ENCODE measurements at regions not wholly inside any gene's neighbourhood (a gene's known extent, or its start where the extent isn't known, plus 50 kb on each side); places are given as distances from the start of the nearest gene placed in this dataset.

DNA sequence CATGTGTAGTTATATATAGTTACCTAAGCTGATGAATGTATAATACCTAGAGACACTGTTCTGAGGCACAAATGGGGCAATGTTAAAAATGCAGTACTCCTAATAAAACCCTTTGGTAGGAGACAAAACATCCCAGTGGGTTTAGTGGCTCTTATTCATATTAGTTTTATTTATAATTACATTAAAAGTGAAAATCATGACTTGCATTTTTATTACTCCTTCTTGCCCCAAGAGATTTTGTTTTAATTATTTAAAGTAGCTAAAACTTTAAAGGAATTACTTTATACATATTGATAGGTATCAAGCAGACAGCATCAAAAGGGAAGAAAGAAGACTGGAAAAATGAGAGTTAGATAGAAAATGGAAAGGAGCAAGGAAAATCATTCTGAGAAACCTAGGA is 688.6 kb downstream of the GALC start:
- no peaks in the 10 kb centered on the region for H3K4me1 Mint-ChIP-seq (ENCODE audit: low read depth)
- no peak overlapping the region for H3K4me3 Mint-ChIP-seq
- H3K36me3 Mint-ChIP-seq = no peaks in the 10 kb centered on the region
- no peak overlapping the region for H3K27ac Mint-ChIP-seq
- no peaks in the 10 kb centered on the region for H3K27me3 Mint-ChIP-seq
- DNase-seq = no peak
- POLR2A ChIA-PET = no interaction called here
- intact Hi-C loops (cut with micrococcal nuclease) = no loop called here
- CTCF ChIA-PET = no interaction called here
- H3K9me3 Mint-ChIP-seq = peaks cover 4% of the 10 kb centered on the region

DNA sequence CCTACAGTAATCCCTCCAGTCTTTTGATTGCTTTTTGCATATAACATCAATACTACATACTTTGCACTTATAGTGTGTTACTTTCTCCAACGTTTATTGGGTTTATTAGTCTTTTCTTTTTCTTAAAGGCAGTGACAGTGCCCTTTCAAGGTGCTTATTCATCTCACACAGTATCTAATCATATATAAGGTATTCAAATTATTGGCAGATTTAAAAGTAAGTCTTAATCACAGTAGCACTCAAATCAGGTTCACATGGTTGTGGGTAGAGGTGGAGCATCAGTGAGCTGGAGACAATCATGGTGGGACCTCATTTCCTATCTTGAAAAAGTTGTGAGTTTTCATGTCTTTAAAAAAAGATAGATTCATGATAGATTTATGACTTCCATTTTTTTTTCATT is 706.2 kb downstream of the GALC start:
- H3K36me3 Mint-ChIP-seq = no peaks in the 10 kb centered on the region
- H3K9me3 Mint-ChIP-seq = peaks cover 10% of the 10 kb centered on the region
- CTCF ChIA-PET = interaction anchor here (0.7 kb wide), 1 partner anchor 1878 kb away, joined by 4 read pairs; no protein-coding TSS in a partner anchor
- H3K4me1 Mint-ChIP-seq (ENCODE audit: low read depth) = no peaks in the 10 kb centered on the region
- no peak overlapping the region for H3K4me3 Mint-ChIP-seq
- DNase-seq = no peak
- intact Hi-C loops (cut with micrococcal nuclease) = no loop called here
- H3K27ac Mint-ChIP-seq = no peak overlapping the region
- POLR2A ChIA-PET = no interaction called here
- no peaks in the 10 kb centered on the region for H3K27me3 Mint-ChIP-seq

DNA sequence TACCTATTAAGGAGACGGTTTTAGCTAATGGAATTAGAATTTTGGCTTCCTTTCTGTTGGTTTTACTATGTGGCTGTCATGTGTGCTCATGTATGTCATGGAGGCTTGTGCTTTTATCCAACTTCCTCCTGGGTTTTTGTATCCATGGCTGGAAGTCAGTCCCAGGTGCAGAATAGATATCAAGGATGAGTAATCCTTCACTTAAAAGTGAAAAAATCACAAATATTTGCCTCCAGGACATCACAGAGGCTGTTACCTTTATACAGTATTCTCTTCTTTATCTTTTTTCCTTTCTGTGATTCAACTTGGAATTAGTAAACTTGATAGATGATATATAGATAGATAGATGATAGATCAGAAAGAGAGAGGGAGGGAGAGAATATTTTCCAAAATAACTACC is 706.8 kb downstream of the GALC start:
- DNase-seq = no peak
- H3K9me3 Mint-ChIP-seq = peaks cover 10% of the 10 kb centered on the region
- no peaks in the 10 kb centered on the region for H3K27me3 Mint-ChIP-seq
- no peak overlapping the region for H3K27ac Mint-ChIP-seq
- no peaks in the 10 kb centered on the region for H3K4me1 Mint-ChIP-seq (ENCODE audit: low read depth)
- H3K4me3 Mint-ChIP-seq = no peak overlapping the region
- intact Hi-C loops (cut with micrococcal nuclease) = no loop called here
- no peaks in the 10 kb centered on the region for H3K36me3 Mint-ChIP-seq
- CTCF ChIA-PET = no interaction called here
- POLR2A ChIA-PET = no interaction called here

DNA sequence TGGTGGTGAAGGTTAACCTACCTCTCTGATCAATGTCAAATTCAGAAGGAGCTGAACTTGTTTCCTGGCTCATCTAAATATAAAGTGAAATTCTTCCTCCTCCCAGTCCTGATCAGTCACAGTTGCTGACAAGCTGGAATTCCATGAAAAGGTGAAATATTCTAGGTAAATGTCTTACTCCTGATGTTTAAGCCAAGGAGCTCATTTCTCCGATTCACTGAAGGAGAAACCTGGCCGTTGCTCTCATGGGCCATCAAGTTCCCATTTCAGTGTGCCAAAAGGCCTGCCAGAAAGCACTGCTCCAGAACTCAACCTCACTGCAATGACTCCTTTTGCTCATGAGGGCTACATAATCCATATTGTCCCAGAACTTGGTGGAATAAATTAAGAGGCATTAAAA is 707.5 kb downstream of the GALC start:
- no peaks in the 10 kb centered on the region for H3K4me1 Mint-ChIP-seq (ENCODE audit: low read depth)
- no peaks in the 10 kb centered on the region for H3K27me3 Mint-ChIP-seq
- H3K36me3 Mint-ChIP-seq = no peaks in the 10 kb centered on the region
- H3K27ac Mint-ChIP-seq = no peak overlapping the region
- intact Hi-C loops (cut with micrococcal nuclease) = no loop called here
- CTCF ChIA-PET = no interaction called here
- H3K9me3 Mint-ChIP-seq = peaks cover 6% of the 10 kb centered on the region
- no peak overlapping the region for H3K4me3 Mint-ChIP-seq
- DNase-seq = no peak
- POLR2A ChIA-PET = no interaction called here

DNA sequence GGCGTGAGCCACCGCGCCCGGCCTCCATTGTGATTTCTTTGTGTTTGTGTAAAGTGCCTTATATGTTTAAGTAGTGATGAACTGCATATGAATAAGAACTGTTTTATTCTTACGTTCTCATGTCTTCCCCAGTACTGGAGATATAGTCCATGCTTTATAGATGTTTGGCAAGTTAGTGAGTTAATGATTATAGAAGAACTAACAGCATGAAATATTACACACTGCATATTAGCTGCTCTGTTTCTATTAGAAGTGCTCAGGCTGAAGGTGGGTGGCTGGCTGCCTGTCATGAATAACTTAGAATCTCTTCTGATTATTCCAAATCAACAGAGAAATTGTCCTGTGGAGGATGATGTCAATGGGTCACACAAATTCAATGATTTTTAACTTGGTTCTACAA is 709.4 kb downstream of the GALC start:
- H3K36me3 Mint-ChIP-seq = no peaks in the 10 kb centered on the region
- H3K4me3 Mint-ChIP-seq = no peak overlapping the region
- no peaks in the 10 kb centered on the region for H3K4me1 Mint-ChIP-seq (ENCODE audit: low read depth)
- POLR2A ChIA-PET = interaction anchor here (0.5 kb wide), 1 partner anchor 327 kb away, joined by 4 read pairs; no protein-coding TSS in a partner anchor
- no peaks in the 10 kb centered on the region for H3K27me3 Mint-ChIP-seq
- H3K27ac Mint-ChIP-seq = no peak overlapping the region
- intact Hi-C loops (cut with micrococcal nuclease) = no loop called here
- peaks cover 6% of the 10 kb centered on the region for H3K9me3 Mint-ChIP-seq
- no peak for DNase-seq
- CTCF ChIA-PET = no interaction called here

DNA sequence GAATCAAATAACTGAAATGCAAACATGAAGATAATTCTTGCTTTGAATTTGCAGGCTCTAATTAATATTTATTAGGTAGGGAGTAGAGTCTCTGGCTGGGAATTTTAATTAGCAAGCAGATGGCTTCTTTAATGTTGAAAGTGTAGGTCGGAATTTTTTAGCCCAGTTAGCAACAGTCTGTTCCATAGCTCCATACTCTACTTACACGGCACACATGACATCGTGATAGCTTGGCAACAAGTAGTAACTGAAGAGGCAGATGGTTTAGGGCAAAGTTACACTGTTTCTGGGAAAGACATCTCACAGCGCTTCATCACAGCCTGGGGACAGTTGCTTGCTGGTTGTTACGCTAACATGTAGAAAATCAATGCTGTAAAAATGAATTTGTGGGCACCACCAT is 710.7 kb downstream of the GALC start:
- no peak for DNase-seq
- Mint-ChIP-seq H3K27me3 (no peaks in the 10 kb centered on the region), H3K4me3 (no peak overlapping the region), H3K36me3 (no peaks in the 10 kb centered on the region), H3K4me1 (ENCODE audit: low read depth) (no peaks in the 10 kb centered on the region), H3K27ac (no peak overlapping the region), H3K9me3 (peaks cover 6% of the 10 kb centered on the region)
- ChIA-PET POLR2A (no interaction called here), CTCF (no interaction called here)
- intact Hi-C loops (cut with micrococcal nuclease) = no loop called here

DNA sequence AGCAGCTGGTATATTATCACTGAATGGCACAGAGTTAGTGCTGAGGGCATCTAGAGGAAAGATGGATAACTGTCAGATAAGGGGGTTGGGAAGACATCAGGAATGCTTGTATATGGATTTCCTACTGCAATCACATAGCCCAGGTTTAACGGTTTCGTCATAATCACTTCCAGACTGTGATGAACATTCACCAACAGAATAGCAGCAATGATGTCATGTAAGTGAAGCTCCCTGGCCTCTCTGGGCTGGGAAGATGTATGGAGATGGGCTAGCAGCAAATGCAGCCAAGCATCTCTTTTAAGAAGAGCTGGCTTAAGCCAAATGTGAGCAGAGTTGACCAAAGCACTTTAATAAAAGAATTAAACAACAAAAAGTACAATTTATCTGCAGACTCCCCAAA is 714.6 kb downstream of the GALC start:
- CTCF ChIA-PET = no interaction called here
- peaks cover 12% of the 10 kb centered on the region for H3K9me3 Mint-ChIP-seq
- DNase-seq = no peak
- H3K4me3 Mint-ChIP-seq = no peak overlapping the region
- intact Hi-C loops (cut with micrococcal nuclease) = no loop called here
- no peak overlapping the region for H3K27ac Mint-ChIP-seq
- POLR2A ChIA-PET = no interaction called here
- no peaks in the 10 kb centered on the region for H3K4me1 Mint-ChIP-seq (ENCODE audit: low read depth)
- no peaks in the 10 kb centered on the region for H3K36me3 Mint-ChIP-seq
- no peaks in the 10 kb centered on the region for H3K27me3 Mint-ChIP-seq

DNA sequence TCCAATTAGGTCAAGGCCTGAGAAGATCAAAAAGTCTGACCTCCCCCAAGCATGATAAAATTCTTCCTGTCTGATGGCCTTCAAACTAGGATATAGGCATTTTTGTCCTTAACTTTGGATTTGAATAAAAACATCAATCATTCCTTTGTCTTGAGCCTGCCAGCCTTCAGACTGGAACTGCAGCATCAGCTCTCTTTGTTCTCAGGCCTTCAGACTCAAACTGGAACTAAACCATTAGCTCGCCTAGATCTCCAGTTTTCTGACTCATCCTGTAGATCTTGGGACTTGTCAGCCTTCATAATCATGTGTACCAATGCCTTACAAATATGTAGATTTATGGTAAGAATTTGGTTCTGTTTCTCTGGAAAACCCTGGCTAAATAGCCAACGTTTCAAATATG is 721.7 kb downstream of the GALC start:
- DNase-seq = no peak
- H3K4me1 Mint-ChIP-seq (ENCODE audit: low read depth) = no peaks in the 10 kb centered on the region
- no peaks in the 10 kb centered on the region for H3K27me3 Mint-ChIP-seq
- H3K36me3 Mint-ChIP-seq = no peaks in the 10 kb centered on the region
- ChIA-PET CTCF (no interaction called here), POLR2A (no interaction called here)
- H3K9me3 Mint-ChIP-seq = peaks cover 24% of the 10 kb centered on the region
- H3K27ac Mint-ChIP-seq = no peak overlapping the region
- H3K4me3 Mint-ChIP-seq = no peak overlapping the region
- intact Hi-C loops (cut with micrococcal nuclease) = no loop called here

DNA sequence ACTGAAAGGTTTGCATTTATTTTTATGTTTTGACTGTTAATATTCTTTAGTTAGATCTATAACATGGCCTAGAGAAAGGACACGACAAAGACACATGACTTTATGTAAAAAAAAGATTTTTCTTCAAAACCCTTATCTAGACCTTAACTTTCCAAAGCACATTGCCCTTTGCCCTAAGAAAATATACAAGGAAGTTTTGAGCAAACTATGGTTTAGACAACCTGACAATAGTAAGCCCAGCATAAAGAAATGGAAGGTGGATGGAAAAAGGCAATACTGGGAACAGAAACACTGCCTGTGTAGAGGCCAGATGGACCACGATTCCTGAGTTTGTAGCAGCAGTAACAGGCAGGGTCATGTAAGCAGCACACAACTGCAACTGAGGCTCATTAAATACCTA is 724.0 kb downstream of the GALC start:
- Mint-ChIP-seq H3K27me3 (no peaks in the 10 kb centered on the region), H3K27ac (no peak overlapping the region), H3K36me3 (no peaks in the 10 kb centered on the region), H3K4me3 (no peak overlapping the region), H3K4me1 (ENCODE audit: low read depth) (no peaks in the 10 kb centered on the region), H3K9me3 (peaks cover 23% of the 10 kb centered on the region)
- ChIA-PET CTCF (no interaction called here), POLR2A (no interaction called here)
- intact Hi-C loops (cut with micrococcal nuclease) = no loop called here
- DNase-seq = no peak

DNA sequence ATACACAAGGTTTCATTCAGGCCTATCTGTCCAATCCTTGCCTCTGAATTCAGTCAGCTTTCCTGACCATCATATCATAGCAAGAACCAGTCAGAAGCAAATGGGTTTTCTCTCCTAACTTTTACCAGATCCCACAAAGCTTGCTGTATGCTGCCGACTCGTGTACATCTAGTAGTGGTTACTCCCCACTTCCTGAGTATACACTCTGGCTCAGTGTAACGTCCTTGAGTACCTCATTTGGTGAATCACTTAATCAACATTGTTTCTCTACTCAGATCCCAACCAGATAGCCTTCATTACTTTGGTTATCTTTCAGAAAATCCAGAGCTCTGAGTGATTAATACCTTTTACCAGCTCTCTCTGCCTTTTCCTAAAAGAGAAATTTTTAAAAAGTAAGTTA is 728.2 kb downstream of the GALC start:
- no peaks in the 10 kb centered on the region for H3K27me3 Mint-ChIP-seq
- H3K4me3 Mint-ChIP-seq = no peak overlapping the region
- CTCF ChIA-PET = no interaction called here
- no peaks in the 10 kb centered on the region for H3K4me1 Mint-ChIP-seq (ENCODE audit: low read depth)
- H3K36me3 Mint-ChIP-seq = no peaks in the 10 kb centered on the region
- POLR2A ChIA-PET = no interaction called here
- peaks cover 17% of the 10 kb centered on the region for H3K9me3 Mint-ChIP-seq
- no peak overlapping the region for H3K27ac Mint-ChIP-seq
- intact Hi-C loops (cut with micrococcal nuclease) = no loop called here
- no peak for DNase-seq

DNA sequence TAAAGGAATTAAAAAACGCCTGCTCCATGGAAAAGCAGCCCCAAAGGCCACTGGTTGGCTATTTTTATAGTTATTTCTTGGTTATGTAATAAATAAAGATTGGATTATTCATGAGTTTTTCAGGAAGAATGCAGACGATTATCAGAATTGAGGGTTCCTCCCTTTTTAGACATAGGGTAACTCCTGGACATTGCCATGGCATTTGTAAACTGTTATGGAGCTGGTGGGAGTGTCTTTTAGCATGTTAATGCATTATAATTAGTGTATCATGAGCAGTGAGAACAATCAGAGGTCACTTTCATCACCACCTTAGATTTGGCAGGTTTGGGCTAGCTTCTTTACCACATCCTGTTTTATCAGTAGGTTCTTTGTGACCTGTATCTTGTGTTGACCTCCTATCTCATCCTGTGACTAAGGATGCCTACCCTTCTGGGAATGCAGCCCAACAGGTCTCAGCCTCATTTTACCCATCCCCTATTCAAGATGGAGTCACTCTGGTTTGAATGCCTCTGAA is 728.7 kb downstream of the GALC start:
- Mint-ChIP-seq H3K27me3 (no peaks in the 10 kb centered on the region), H3K4me3 (no peak overlapping the region), H3K9me3 (peaks cover 17% of the 10 kb centered on the region), H3K27ac (no peak overlapping the region), H3K4me1 (ENCODE audit: low read depth) (no peaks in the 10 kb centered on the region), H3K36me3 (no peaks in the 10 kb centered on the region)
- ChIA-PET CTCF (no interaction called here), POLR2A (no interaction called here)
- DNase-seq = no peak
- intact Hi-C loops (cut with micrococcal nuclease) = no loop called here

DNA sequence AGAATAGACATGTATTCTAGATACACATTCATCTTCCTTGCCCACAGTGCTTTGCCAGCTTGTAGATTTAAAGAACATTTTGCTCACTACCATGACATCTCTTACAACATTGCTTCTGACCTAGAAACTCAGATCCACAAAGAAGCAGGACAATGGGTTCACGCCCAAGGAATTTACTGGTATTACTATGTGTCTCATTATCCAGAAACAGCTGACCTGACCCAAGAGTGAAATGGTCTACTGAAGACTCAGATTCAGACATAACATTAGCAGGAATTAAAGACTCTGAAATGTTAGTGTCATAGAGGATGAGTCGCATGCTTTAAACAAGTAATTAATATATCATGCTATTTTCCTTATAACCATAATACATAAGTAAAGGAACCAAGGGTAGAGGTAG is 731.4 kb downstream of the GALC start:
- intact Hi-C loops (cut with micrococcal nuclease) = no loop called here
- CTCF ChIA-PET = no interaction called here
- Mint-ChIP-seq H3K9me3 (peaks cover 19% of the 10 kb centered on the region), H3K4me3 (no peak overlapping the region), H3K27ac (no peak overlapping the region), H3K4me1 (ENCODE audit: low read depth) (no peaks in the 10 kb centered on the region), H3K27me3 (no peaks in the 10 kb centered on the region), H3K36me3 (no peaks in the 10 kb centered on the region)
- POLR2A ChIA-PET = no interaction called here
- no peak for DNase-seq

DNA sequence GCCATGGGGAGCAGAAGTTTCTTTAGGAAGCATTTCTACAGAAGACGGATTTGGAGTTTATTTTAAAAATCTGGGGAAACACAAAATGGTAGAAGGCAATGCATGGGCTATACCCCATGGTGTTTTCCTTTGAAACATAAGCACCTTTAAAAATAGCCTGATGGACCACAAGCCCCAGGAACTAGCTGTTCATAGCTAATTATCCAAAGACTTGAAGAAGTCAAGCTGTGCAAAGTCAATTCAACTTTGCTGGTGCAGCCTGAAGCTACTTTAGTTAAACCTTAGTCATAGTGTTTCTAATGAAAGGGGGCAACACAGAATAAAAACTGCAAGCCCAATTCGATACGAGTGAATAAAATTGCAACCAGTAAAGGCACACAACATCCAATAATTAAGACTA is 732.5 kb downstream of the GALC start:
- Mint-ChIP-seq H3K27me3 (no peaks in the 10 kb centered on the region), H3K4me1 (ENCODE audit: low read depth) (no peaks in the 10 kb centered on the region), H3K36me3 (no peaks in the 10 kb centered on the region), H3K27ac (no peak overlapping the region), H3K9me3 (peaks cover 16% of the 10 kb centered on the region), H3K4me3 (no peak overlapping the region)
- no peak for DNase-seq
- POLR2A ChIA-PET = no interaction called here
- CTCF ChIA-PET = no interaction called here
- intact Hi-C loops (cut with micrococcal nuclease) = no loop called here

DNA sequence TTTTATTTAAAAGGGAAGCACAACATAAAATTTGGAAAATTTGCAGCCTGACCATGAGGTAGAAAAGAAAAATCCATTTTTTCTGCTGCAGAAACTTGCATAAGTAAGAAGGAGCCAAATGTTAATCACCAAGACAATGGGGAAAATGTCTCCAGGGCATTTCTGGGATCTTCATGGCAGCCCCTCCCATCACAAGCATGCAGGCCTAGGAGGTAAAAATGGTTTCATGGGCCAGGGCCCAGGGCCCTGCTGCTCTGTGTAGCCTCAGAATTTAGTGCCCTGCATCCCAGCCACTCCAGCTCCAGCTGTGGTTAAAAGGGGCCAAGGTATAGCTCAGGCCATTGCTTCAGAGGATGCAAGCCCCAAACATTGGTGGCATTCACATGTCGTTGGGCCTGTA is 735.6 kb downstream of the GALC start:
- no peak overlapping the region for H3K27ac Mint-ChIP-seq
- no peaks in the 10 kb centered on the region for H3K27me3 Mint-ChIP-seq
- H3K4me3 Mint-ChIP-seq = no peak overlapping the region
- no peaks in the 10 kb centered on the region for H3K4me1 Mint-ChIP-seq (ENCODE audit: low read depth)
- DNase-seq = no peak
- intact Hi-C loops (cut with micrococcal nuclease) = no loop called here
- ChIA-PET CTCF (no interaction called here), POLR2A (no interaction called here)
- H3K9me3 Mint-ChIP-seq = peaks cover 12% of the 10 kb centered on the region
- no peaks in the 10 kb centered on the region for H3K36me3 Mint-ChIP-seq
